HL-60 (cell line): ENCODE measurements at regions not wholly inside any gene's neighbourhood (a gene's known extent, or its start where the extent isn't known, plus 50 kb on each side); places are given as distances from the start of the nearest gene placed in this dataset.

ENCODE experiments used
- DNase-seq, 2 experiments: peaks; one replicate each; pipeline ENCODE4 v3.0.0-alpha.2; 2010 to 2020; ENCODE audit warnings: low read depth in 1 of 2, low spot score in 1 of 2
- H3K27ac ChIP-seq: fragments of 250-450 bp; sonication (Bioruptor Pico); replicated peaks from 2 replicates; pipeline ENCODE4 v1.5.1; 2020; ENCODE audit warnings: mild to moderate bottlenecking, moderate library complexity
- H3K27me3 ChIP-seq: fragments of 250-450 bp; sonication (Bioruptor Pico); 2 replicates; pipeline ENCODE4 v1.5.1; 2021; ENCODE audit warnings: mild to moderate bottlenecking, moderate library complexity; ENCODE audit not compliant: insufficient read depth, poor library complexity, severe bottlenecking
- H3K4me3 ChIP-seq: replicated peaks from 2 replicates; pipeline ENCODE4 v1.5.1; 2011; ENCODE audit warnings: mild to moderate bottlenecking, control low read depth, low read length; ENCODE audit not compliant: insufficient read depth
- GABPA ChIP-seq: IDR thresholded peaks from 2 replicates; pipeline ENCODE4 v1.6.1; 2012; ENCODE audit warnings: low read depth
- POLR2AphosphoS5 ChIP-seq: IDR thresholded peaks from 2 replicates; pipeline ENCODE4 v1.6.1; 2012; ENCODE audit warnings: low read depth
- REST ChIP-seq: IDR thresholded peaks from 2 replicates; pipeline ENCODE4 v1.6.1; 2012; ENCODE audit warnings: low read depth; ENCODE audit not compliant: insufficient replicate concordance
- SPI1 ChIP-seq: IDR thresholded peaks from 2 replicates; pipeline ENCODE4 v1.6.1; 2012; ENCODE audit warnings: low read depth, mild to moderate bottlenecking, borderline replicate concordance
- TF ChIP-seq, protein P1 (sequence below): IDR thresholded peaks from one replicate; pipeline ENCODE4 v1.5.1; 2011; ENCODE audit warnings: low read length, control low read depth, inconsistent platforms; ENCODE audit not compliant: insufficient read depth

- TF ChIP-seq, protein P1, sequence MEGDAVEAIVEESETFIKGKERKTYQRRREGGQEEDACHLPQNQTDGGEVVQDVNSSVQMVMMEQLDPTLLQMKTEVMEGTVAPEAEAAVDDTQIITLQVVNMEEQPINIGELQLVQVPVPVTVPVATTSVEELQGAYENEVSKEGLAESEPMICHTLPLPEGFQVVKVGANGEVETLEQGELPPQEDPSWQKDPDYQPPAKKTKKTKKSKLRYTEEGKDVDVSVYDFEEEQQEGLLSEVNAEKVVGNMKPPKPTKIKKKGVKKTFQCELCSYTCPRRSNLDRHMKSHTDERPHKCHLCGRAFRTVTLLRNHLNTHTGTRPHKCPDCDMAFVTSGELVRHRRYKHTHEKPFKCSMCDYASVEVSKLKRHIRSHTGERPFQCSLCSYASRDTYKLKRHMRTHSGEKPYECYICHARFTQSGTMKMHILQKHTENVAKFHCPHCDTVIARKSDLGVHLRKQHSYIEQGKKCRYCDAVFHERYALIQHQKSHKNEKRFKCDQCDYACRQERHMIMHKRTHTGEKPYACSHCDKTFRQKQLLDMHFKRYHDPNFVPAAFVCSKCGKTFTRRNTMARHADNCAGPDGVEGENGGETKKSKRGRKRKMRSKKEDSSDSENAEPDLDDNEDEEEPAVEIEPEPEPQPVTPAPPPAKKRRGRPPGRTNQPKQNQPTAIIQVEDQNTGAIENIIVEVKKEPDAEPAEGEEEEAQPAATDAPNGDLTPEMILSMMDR = no peak
- TF ChIP-seq REST (no peak), SPI1 (no peak), GABPA (no peak), POLR2AphosphoS5 (no peak)
- no peaks in the 10 kb centered on the region for H3K27me3 ChIP-seq
- H3K27ac ChIP-seq = no peak overlapping the region
Observed at GRCh38 chr4:20367446-20367845, 115.7 kb downstream of the SLIT2 start.

DNA sequence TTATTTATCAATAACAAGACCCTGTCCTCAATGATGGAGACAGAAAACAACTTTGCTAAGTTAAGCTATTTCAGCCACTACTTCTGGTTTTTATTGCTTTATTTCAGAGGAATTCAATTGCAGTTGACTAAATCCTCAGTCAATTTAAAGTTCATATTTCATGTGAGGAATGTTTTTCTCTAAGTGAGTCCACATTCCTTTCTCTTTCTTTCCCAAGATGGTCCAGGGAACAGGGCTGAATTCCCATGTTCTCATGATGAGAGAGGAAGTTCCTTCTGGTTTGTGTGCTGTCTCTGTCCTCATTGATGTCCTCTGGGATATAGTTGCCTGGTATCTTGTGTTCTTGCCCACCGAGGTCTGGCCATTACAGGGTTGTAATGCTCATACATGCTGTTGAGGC, 117.2 kb downstream of the SLIT2 start:
- H3K27me3 ChIP-seq = no peaks in the 10 kb centered on the region
- TF ChIP-seq SPI1 = no peak
- no peak for TF ChIP-seq POLR2AphosphoS5
- TF ChIP-seq REST = no peak
- no peak for TF ChIP-seq GABPA
- TF ChIP-seq, protein P1 = no peak
- H3K27ac ChIP-seq = no peak overlapping the region
- no peak overlapping the region for H3K4me3 ChIP-seq
- no peak for DNase-seq

More at GRCh38 chr4:20367446-20367845, 115.7 kb downstream of the SLIT2 start:
- DNase-seq = no peak
- no peak overlapping the region for H3K4me3 ChIP-seq

DNA sequence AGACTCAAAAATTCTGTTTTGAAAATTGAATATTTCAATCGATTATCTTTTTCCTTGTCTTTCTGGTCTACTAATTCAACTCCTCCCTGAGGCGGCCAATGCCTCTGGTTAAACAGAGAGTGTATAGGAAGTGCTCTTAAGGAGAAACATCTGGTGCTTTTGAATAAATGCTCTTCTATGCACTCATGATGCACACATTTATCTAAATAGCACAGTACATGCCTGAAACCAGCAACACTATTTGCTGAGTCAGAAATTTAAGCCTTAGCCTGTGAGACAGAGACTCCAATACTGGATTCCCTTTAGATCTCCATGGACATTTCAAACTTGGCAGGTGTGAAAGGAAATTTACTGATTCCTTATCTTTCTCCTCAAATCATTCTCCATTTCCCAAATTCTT, 118.6 kb downstream of the SLIT2 start:
- no peak for TF ChIP-seq SPI1
- TF ChIP-seq REST = no peak
- TF ChIP-seq POLR2AphosphoS5 = no peak
- TF ChIP-seq GABPA = no peak
- TF ChIP-seq, protein P1 = no peak
- no peak for DNase-seq
- Histone ChIP-seq H3K27ac (no peak overlapping the region), H3K4me3 (no peak overlapping the region), H3K27me3 (no peaks in the 10 kb centered on the region)
